Skeletal muscle cell (primary cell): ENCODE measurements at regions not wholly inside any gene's neighbourhood (a gene's known extent, or its start where the extent isn't known, plus 50 kb on each side); places are given as distances from the start of the nearest gene placed in this dataset.
A peak's percentile ranks its signal among the peaks of the same experiment; 100 is the strongest.
"Not testable (repeated sequence)": the region's sequence is repeated elsewhere in the genome, so short reads cannot be mapped to it uniquely, and the experiment has no call there.

ENCODE experiments used
- DNase-seq: peaks from one replicate; pipeline ENCODE4 v3.0.0-alpha.2; 2010; ENCODE audit warnings: low read depth
- H3K4me3 ChIP-seq: 2 replicates; pipeline ENCODE4 v1.5.1; 2011; ENCODE audit warnings: low read depth, mild to moderate bottlenecking, control low read depth, low read length, moderate library complexity

DNA sequence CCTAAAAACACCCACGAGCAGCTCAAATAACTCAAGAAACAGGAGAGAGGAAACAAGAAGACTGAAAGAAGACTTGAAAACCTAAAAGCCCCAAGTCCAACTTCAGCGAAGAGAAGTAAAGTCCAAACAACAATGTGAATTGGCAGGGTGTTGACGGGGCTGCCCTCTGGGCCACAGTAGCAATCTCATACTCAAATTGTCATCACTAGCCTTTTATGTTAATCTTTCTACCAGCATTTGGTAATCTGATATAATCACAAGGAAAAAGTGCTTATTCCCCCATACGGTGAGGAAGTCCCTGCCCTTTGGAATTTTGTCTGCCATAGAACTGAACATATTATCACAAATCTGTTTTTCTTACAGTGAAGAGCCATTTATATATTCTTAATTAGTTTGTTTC is 51.5 kb upstream of the IFNE start:
- DNase-seq, result no peak
- H3K4me3 ChIP-seq, result no peak overlapping the region

DNA sequence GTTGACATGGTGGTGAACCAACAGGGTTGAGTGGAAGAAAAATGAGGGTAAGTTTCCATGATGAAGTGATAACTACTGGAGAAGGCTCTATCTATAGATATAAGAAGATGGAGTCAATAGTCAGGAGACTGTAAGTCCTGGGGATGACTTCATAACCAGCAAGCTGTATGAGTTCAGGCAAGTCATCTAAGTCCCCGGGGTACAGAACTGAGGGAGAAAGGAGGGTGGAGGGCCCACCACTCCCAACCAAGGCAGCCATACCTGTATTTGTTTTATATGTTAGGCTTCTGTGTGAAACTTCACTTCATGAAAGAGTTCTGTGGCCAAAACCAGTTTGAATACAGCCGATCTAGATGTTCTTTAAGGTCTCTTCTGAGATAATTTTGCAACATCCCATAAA is 53.3 kb upstream of the IFNE start:
- H3K4me3 ChIP-seq, result no peak overlapping the region
- DNase-seq, result no peak

DNA sequence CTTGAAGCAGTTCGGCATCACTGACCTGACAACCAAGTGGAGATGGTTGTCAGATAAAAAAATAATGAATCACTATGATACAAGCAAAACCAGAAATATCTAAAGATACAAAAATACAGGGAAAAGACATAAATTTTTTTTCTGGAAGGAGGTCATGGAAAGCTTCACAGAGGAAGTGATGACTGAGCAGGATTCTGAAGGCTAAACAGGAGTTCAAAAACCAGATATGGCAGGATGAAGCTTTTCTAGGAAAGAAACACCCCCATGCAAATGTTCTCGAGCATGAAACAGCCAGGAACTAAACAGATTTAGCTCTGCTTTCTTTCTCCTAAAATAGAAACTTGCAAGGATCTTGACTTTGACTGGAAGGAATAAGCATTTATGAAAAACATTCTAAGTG is 60.7 kb upstream of the IFNE start:
- DNase-seq, result no peak
- H3K4me3 ChIP-seq, result no peak overlapping the region

DNA sequence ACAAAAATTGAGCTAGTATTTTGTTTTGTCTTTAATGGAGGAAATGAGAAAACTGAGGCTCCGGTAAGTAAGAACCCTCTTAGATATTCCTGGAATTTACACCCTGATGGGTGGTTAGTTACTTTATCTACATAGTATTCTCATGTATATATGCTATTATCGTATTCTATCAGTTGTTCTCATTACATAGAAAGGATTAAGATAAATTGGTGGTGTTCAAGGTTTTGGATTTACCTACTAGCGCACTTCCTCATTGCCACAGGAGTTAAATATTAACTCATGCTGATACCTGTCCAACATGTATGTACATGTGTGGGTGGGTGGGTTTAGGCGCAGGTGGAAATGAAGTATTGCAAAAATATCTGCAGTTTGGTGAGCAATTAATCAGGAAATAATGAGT is 61.1 kb upstream of the IFNE start:
- DNase-seq, result no peak
- H3K4me3 ChIP-seq, result no peak overlapping the region

DNA sequence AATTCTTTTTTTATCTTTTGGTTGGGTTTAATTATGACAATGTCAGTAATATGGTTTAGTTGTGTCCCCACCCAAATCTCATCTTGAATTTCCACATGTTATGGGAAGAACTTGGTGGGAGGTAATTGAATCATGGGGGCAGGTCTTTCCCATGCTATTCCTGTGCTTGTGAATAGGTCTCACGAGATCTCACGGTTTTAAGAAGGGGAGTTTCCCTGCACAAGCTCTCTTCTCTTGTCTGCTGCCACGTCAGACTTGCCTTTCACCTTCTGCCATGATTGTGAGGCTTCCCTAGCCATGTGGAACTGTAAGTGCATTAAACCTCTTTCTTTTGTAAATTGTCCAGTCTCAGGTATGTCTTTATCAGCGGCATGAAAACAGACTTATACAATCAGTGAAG is 61.7 kb upstream of the IFNE start:
- H3K4me3 ChIP-seq, DNase-seq: not testable (repeated sequence)

DNA sequence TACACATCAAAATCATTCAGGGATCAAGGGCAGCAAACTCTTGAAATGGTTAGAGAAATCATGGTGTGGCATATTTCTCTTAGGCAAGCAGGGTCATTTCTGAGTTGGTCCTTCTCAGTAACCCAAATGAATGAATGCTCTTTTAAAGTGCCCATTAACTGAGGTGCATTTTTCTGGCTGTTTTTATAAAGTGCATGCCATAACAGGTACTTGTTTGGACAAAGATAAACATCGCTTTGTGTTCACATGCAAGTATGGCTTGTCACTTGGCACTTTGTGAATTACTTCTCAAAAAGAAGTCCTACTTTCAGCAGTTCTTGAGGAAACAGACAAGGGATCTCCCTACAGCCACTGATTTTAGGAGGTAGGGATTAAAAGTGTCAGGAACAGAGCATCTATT is 64.8 kb upstream of the IFNE start:
- no peak for DNase-seq
- no peak overlapping the region for H3K4me3 ChIP-seq

DNA sequence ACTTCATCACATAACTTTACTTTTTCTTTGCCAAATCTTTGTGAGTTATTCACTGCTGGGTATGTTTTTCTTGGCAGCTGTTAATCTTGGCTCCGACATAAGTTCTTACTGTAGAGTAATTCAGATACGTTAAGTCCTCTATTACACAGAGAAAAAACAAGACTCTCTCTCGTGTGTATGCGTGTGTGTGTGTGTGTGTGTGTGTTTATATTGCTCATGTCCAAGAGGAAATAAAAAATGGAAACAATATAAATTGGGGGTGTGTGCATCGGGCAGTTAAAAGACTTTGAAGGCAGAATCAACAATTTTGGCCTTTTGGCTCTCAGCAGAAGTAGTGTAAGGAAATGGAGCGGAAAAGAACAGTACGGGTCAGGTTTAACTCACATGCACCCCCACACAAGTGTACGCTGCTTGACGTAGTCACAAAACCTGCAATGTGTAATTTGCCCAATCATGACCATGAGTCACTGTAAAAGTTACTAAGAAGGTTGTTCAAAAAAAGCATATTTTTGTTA is 67.2 kb upstream of the IFNE start:
- peak; percentile 98 for DNase-seq
- peak overlapping the region; percentile 14 for H3K4me3 ChIP-seq

DNA sequence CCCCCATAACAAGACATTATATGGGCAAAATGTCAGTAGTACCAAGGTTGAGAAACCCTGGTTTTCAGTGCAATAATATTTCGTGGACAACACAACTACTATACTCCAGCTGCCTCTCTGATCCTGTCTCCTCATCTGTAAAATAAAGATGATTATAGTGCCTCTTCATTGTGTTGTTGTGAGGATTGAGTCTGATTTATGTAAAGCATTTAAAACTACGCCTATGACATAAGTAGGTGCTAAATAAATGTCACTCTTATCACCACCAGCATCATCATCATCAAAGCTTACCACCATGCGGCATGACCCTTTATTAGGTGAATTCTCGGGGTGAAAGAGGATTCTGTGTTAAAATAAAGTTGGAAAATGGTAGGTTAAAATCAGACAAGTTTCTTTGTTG is 67.8 kb upstream of the IFNE start:
- H3K4me3 ChIP-seq, result no peak overlapping the region
- no peak for DNase-seq

DNA sequence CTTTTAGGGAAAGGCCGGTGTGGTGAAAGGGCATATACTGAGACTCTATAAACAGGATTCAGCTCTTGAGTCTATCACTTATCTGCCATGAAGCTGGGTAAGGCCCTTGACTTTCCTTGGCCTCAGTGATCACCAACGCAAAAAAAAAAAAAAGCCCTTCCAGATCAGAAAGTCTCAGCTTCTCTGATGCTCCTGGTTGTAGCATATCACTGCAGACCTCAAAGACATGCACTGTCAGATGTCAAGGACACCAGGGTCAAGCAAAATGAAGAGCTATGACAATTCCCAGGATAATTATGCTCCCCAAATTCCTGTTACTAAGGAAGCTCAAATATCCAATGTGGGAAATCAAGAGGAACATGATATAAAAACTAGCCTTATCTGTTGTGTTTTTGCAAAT is 68.3 kb upstream of the IFNE start:
- DNase-seq, result no peak
- H3K4me3 ChIP-seq, result no peak overlapping the region

DNA sequence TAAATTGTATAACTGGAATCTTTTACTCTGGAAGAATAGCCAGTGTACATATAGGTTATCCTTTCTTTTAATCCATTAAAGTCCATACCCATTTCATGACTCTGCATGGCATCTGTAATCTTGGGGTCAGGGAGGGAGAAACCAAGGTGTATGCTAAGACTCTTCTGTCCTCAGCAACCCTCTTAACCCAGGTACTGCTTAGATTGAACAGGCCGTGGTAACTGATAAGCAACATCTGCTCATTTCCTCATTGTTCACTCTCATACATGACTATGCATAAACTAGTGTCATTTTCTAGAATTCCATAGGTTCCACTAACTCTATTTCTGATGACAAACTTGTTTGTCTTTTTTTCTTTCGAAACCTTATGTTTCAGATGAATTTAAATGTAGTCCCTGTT is 69.3 kb upstream of the IFNE start:
- no peak overlapping the region for H3K4me3 ChIP-seq
- DNase-seq, result no peak

DNA sequence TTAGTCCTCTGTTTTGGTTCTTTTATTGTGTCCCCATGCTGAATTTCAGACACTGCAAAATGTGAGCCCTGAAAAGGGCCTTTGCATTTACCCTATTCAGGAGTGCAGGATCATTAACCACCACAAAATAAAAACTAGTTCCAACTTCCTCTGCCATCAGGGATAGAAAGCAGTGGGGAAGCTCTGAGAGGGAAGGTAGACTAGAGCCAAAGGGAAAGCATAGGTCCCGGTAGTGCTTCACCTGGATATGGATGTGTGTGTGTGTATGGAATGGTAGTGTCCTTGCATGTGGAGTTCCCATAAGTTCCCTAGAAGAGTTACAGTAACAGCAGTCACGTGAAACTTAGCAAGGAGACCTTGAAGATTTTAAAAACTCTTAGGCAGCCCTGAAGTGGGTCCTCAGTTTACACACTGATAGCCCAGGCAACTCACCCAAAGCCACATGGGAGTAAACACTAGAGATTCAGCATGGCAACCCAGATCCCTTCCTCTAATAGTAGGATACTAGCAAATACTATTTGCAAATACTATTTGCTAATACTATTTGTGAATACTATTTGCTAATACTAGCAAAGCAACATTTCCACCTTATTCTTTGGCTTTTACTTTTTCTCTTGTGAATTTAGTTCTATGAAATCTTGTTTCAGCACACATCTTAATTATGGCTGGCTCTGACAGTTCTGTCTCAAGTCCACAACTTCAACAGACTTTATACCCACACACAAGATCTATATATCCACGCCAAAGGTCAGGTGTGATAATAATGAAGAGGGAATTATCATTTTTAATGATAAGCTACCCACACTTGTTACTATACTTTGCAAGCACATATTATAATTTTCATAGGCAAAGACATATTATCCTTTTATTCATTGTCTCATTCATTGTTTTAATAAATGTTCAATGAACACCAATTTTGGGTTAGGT is 70.4 kb upstream of the IFNE start:
- H3K4me3 ChIP-seq, result no peak overlapping the region
- no peak for DNase-seq

DNA sequence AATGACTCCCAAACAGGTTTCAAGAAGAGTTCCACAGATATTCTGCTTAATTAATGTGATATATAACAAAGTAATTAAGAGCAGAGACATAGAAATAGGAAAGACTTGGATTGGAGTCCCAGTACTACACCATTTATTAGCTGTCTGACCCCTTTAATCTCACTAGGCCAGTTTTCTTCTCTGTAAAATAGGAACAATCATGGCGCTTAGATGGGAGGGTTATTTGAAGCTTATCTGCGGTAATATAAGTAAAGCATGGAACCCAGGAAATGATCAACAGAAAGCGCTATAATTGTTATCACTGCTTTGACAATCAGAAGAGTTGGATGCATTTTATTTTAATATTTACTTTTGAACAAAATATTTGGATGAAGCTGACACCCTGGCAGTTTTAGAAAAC is 71.3 kb upstream of the IFNE start:
- DNase-seq, result no peak
- H3K4me3 ChIP-seq, result no peak overlapping the region

DNA sequence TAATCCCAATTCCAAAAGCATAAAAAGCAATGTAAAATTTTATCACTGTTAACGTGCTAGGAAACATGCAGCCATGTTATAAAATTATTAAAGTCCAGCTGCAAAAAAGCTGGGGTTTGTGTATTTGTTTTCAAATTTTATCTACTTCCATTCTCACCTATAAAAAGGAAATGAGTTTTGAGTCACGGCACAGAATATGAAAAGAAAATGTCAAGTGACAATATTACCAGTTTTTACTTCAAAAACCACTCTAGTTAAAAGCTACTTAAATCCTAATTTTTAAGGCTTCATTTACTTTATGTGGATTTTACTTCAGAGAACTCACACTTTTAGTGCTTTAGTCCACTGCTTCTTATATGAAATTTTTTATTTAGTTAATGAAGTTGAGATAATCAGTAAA is 72.7 kb upstream of the IFNE start:
- no peak for DNase-seq
- peak overlapping the region; percentile 9 for H3K4me3 ChIP-seq

DNA sequence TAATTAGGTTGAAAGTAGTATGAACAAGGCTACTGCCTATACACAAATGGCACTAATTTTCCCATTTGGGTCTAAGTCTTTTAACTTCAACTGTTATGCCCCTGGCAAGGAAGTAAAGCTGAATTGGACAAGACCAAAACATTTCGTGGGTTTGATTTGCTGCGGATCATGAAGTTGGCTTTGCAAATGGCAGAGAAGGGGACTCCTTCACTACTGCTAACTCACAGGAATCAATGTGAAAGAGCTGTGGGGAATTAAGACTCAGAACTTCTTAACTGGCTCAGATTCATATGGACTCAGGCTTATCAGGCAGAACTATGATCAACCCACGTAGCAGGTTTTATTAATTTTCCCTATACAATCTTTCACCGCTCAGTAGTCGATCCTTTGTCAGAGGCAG is 73.8 kb upstream of the IFNE start:
- peak overlapping the region; percentile 96 for H3K4me3 ChIP-seq
- no peak for DNase-seq

DNA sequence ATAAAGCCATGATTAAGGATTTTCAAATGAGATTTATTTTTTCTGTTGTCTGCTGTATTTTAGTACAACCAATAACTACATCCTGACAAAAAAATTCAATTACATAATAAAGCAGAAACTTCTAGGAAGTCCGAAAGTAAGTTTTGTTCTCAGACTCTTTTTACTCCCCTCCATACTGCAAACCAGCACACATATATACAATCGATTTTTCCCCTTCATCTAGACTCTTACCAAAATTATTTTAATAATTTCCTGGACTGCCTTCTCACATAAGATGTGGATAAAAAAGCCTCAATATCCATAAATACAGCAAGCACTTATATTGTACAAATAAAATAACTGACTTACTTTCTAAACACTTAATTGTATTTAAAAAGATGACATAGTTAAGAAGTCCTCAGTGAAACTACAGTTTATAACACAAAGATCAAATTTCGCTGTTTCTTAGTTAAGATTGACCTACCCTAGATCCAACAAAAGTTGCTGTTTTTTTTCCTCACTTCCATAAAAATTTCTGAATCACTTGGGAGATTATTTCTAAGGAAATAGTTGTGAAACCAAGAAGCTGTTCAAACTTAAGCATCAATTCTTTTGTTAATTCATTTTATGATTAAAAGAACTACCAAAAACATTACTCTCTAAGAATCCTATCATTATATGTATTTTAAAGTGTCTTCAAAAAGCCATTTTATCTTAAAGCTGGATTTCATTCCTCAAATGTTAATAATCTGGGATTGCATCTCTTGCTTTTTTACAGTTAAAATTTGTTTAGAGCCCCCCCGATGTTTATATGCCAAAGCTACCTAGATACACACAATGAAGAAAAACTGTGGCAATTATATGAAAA is 74.7 kb upstream of the IFNE start:
- no peak for DNase-seq
- peak overlapping the region; percentile 96 for H3K4me3 ChIP-seq

DNA sequence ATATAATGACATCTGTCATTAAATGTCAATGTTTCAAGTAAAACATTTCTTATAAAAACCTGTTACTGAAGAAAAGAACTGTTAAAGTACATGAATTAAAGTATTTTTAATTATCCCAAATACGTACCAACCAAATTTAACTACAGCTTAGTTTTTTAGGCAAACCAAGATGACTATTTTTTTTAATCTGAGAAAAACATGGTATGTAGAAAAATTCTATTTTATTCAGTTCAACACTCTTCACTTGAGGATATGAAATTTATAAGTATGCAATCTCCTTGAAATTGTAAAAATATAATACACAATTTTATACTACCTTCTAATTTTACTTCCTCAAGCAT is 75.3 kb upstream of the IFNE start:
- peak overlapping the region; percentile 96 for H3K4me3 ChIP-seq
- DNase-seq, result no peak

DNA sequence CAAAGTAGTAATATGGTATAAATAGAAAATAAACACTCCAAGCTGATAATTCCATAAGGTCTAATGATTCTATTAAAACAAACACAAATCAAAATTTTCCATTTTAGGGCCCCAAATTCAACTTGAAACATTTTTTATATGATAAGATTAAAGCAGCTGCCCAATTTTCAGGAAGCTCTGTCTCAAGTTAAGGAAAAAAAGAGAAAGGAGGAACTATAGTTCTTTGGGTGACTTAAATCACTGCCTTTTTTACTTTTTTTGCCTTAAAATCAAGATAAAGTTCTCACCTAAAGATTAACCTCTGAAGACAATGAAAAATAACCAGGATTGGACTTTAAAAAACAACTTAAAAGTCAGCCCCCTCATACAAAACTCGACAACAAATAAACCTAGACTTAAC is 76.0 kb upstream of the IFNE start:
- no peak for DNase-seq
- peak overlapping the region; percentile 96 for H3K4me3 ChIP-seq

DNA sequence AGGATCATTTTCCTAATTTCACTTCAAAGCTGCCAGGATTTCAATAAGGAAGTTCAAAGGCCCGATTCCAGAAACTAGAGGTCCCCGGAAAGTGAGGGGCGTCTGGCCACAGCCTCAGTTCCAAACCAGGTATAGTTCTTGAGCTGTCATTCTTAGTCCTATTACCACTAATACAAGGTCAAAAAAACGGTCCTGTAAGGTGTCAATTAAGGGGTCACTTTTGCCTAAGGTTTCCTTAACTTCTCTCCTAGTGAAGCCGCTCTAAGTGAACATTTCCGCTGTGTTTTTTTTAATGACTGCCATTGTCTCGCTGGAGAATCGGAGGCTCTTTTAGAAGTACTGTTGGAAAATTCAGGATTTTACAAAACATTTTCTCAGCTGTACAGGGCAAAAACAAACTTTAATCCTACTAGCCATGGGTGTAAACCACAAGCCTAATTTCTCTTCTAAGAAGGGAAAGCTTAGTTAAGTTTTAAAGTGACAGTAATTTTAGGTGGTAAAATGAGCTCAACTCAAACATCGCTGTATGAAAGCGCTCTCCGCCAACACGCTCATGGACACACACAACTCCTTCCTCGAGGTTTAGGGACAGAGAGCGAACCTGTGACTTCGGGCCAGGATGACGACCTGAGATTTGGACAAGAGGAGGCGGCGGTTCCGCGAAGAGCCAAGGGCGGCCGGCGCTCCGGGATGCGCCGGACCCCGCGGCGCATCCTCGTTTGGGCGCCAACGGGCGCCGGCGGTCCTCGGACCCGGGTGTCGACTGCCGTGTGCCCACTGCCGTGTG is 76.7 kb upstream of the IFNE start:
- H3K4me3 ChIP-seq, result peak overlapping the region; percentile 96
- DNase-seq, result no peak

DNA sequence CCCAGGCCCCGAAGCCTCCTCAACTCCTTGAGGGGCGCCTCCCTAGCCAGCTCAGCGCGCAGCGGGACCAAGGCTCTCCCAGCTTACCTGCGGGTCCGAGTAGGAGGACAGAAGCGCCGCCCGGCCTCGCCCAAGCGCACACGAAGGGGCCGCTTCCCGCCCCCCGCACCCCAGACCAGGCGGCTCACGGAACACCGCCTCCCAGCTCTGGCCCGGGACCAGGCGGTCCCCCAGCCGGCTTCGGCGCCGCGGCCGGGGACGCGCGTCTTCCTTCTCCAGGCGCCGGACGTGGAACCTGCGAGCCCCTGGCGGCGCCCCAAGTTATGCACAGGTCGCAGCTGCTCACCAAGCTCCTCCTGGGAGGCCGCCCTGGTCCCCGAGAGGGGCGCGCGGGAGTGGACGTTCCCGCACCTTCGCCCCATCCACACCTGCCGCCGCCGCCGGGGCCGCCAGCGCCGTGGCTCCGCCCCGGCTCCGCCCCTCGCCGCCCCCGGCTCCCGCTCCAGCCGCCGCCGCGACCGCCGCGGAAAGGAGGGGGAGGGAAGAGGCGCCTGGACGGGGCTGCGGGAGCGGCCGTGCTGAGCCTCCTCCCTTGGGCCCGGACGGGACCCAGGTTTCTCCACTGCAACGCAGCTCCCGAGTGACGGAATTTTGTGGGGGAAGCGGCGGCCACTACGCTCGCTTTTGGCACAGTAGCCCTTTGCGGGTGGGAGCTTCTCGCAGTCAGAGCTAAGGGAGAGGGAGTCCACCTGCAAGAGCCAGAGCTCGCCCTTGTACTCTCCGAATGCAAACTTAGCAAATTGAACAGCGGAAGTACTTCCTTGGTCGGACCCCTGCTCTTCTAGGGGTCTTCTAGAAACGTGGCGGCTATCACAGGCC is 77.5 kb upstream of the IFNE start:
- peak overlapping the region; percentile 96 for H3K4me3 ChIP-seq
- no peak for DNase-seq
